ENCODE measurements at regions not wholly inside any gene's neighbourhood (a gene's known extent, or its start where the extent isn't known, plus 50 kb on each side); places are given as distances from the start of the nearest gene placed in this dataset.

- intact Hi-C loops (cut with DNase I): no loop called here
- WGBS, 4 donors: 92 to 98% (median 93%) methylated on average over 4 of the region's 4 CpGs
- Histone ChIP-seq H3K27ac (no peak overlapping the region), H3K9me3 (replicated peaks in 1 of 3) (no peaks in the 10 kb centered on the region), H3K4me3 (no peak overlapping the region), H3K27me3 (no peaks in the 10 kb centered on the region), H3K36me3 (replicated peaks in 1 of 2) (no peaks in the 10 kb centered on the region), H3K4me1 (replicated peaks in 1 of 2) (peaks cover 0 to 4% of the 10 kb centered on the region in 2 donors)
- TF ChIP-seq CTCF (IDR thresholded peaks at IDR 0.05) (no peak), POLR2A (IDR thresholded peaks at IDR 0.05) (no peak)
- DNase-seq: peak in 1 of 7 donors; percentile 28
These were observed 104.7 kb upstream of the OTOS start for GRCh38 chr2:240245184-240245583.

- 87 to 92% (median 89%) methylated on average over 15 to 23 of the region's 23 CpGs for WGBS, 4 donors
- TF ChIP-seq POLR2A (IDR thresholded peaks at IDR 0.05) (no peak), CTCF (IDR thresholded peaks at IDR 0.05) (no peak)
- H3K4me3 ChIP-seq: no peak overlapping the region
- H3K27me3 ChIP-seq: no peaks in the 10 kb centered on the region
- H3K27ac ChIP-seq: peak overlapping the region in 1 of 5 donors; percentile 17
- no peaks in the 10 kb centered on the region for H3K36me3 ChIP-seq (replicated peaks in 1 of 2)
- H3K4me1 ChIP-seq (replicated peaks in 1 of 2): peaks cover 5 to 9% of the 10 kb centered on the region in 2 donors
- no peaks in the 10 kb centered on the region for H3K9me3 ChIP-seq (replicated peaks in 1 of 3)
- peak in 2 of 7 donors; percentile 14 to 50 for DNase-seq
- intact Hi-C loops (cut with DNase I): no loop called here
These were observed 105.2 kb upstream of the OTOS start for GRCh38 chr2:240245706-240246105.

GRCh38 chr2:240246173-240246820 is 105.8 kb upstream of the OTOS start:
- DNase-seq: peak in 2 of 7 donors; percentile 10 to 42
- TF ChIP-seq POLR2A (IDR thresholded peaks at IDR 0.05): no peak
- no peak for TF ChIP-seq CTCF (IDR thresholded peaks at IDR 0.05)
- intact Hi-C loops (cut with DNase I): no loop called here
- no peaks in the 10 kb centered on the region for H3K27me3 ChIP-seq
- no peaks in the 10 kb centered on the region for H3K9me3 ChIP-seq (replicated peaks in 1 of 3)
- H3K27ac ChIP-seq: peak overlapping the region in 1 of 5 donors; percentile 17
- H3K4me3 ChIP-seq: no peak overlapping the region
- peaks cover 10 to 15% of the 10 kb centered on the region in 2 donors for H3K4me1 ChIP-seq (replicated peaks in 1 of 2)
- H3K36me3 ChIP-seq (replicated peaks in 1 of 2): no peaks in the 10 kb centered on the region
- 91 to 93% (median 92%) methylated on average over 14 to 15 of the region's 15 CpGs for WGBS, 4 donors

- Histone ChIP-seq H3K4me1 (replicated peaks in 1 of 2) (peaks cover 18 to 24% of the 10 kb centered on the region in 2 donors), H3K27me3 (no peaks in the 10 kb centered on the region), H3K9me3 (replicated peaks in 1 of 3) (no peaks in the 10 kb centered on the region), H3K27ac (no peak overlapping the region), H3K4me3 (no peak overlapping the region), H3K36me3 (replicated peaks in 1 of 2) (no peaks in the 10 kb centered on the region)
- DNase-seq: peak in 2 of 7 donors; percentile 11 to 25
- intact Hi-C loops (cut with DNase I): no loop called here
- no peak for TF ChIP-seq POLR2A (IDR thresholded peaks at IDR 0.05)
- TF ChIP-seq CTCF (IDR thresholded peaks at IDR 0.05): no peak
- WGBS, 4 donors: 90 to 97% (median 93%) methylated on average over 7 to 10 of the region's 10 CpGs
These were observed 106.9 kb upstream of the OTOS start for GRCh38 chr2:240247241-240247867.
